ENCODE measurements at regions not wholly inside any gene's neighbourhood (a gene's known extent, or its start where the extent isn't known, plus 50 kb on each side); places are given as distances from the start of the nearest gene placed in this dataset.

DNA sequence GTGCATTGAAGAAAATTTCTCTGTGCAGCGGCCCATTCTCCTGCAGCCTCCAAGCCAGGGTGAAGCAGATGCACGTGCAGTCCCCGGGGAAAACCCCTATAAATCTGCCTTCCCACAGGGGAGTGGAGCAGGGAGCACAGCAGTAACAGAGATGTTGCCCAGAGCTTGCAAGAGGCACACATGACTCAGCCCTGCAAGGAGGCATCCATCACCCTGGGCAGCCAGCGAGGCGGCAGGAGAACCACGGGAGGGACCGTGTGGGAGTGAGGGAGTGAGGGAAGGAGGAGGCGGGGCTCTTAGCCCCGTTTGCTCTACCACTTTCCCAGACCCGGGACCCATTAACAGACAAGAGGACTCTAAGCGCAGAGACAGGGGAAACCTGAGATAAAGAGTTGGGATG lies 96.2 kb upstream of the ARAP3 start:
- DNase-seq (ENCODE audit: low read depth in 2 of 2) = peak; percentile 28

DNA sequence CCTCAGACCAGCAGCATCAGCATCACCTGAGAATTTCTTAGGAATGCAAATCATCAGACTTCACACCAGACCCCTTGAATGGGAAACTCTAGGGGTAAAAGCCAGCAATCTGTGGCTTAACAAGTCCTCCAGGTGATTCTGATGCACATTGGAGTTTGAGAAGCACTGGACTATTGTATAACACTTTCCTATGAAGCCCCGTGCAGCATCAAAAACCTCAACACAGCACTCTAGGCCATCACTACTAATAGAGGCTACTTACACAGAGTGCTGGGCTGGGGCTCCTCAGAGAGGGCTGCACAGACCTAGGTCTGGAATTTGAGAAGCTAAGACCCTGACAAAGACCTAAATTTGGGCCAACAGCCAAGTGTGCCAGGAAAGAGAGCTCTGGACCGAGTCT lies 95.7 kb upstream of the ARAP3 start:
- DNase-seq (ENCODE audit: low read depth in 2 of 2) = no peak

DNA sequence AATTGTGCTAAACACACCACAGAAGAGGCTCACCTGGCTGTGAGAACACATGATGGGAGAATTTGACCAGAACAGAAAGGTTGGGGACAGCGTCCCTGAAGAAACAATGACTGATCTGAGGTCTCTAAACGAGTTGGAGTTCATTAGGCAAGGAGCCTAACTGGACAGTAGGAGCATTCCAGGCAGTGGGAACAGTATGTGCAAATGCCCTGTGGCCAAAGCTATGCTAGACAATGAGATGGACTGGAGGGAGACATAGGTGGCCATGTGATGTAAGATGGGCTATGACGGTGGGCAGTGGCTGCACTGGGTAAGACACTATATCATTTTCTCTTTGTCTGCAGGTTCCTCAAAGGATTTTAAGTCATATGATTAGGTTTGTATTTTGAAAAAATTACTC lies 95.1 kb upstream of the ARAP3 start:
- DNase-seq (ENCODE audit: low read depth in 2 of 2) = no peak

DNA sequence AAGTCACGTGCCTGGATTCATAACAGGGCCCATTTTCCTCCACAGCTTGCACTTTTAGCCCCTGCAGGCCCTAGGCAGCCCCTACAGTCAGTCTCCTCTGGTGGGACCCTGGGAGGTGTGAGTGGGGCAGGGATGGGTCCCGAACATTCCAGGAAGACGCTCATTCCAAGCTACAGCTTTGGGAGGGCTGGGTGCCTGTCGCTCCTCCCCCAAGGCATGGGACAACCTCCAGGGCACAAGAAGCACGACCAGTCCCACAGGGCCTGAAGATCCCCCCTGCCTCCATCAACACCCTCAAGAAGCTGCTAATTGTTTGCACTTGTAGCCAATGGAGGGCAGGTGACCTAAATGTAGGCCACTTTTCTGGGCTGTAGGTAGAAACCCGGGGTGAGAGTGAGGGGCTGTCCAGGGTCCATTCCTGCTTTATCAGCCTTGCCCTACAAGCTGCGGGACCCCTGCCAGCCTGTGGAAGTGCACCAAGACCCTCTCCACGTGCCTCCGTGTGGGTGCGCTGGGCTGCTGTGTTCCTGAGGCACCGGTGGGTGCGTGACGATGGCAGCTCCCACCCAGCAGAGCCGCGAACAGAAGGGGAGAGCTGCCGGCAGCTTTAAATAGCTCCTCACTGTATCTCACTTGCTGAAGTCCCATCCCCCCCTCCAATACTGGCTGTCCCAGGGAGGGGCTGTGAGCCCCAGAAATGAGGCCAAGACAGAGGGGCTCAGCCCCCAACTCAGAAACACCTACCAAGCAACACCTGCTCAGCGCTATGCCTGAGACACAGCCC lies 91.9 kb upstream of the ARAP3 start:
- no peak for DNase-seq (ENCODE audit: low read depth in 2 of 2)

DNA sequence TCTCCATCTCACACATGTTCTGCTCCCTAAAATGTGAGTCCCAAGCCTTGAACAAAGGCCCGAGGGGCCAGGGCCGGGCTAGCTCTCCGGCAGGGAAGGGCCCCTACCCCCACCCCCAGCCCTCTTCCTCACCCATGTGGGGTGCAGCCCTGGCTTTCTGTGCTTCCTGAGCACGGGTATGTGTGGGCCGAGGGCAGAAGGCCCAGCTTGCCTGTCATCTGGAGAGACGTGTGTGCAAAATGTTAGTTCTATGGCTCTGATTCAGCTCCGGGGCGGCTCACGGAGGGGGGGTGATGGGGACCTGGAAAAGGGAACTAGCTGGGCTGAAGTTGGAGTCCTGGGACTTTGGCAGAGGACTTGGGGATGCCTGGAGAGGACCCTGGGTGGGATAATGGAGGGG lies 90.3 kb upstream of the ARAP3 start:
- DNase-seq (ENCODE audit: low read depth in 2 of 2) = no peak

DNA sequence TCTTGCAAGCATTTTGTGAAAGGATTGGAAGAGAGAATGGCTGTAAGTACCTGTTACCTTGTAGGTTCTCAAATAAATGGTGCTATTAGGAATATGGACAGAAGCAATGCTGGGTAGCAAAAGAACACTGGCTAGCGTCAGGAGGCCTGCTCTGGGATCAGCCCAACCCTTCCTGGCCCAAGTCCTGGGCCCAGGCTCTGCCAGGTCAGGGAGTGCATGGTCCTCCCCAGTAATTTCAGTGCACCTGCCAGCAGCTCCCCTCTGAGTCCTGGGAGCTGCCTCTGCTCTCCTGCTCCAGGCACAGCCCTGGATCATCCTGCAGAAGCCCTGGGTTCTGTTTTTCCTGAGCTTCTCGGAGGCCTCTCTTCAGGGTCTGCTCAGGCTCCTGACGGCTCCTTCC lies 89.5 kb upstream of the ARAP3 start:
- DNase-seq (ENCODE audit: low read depth in 2 of 2) = no peak

DNA sequence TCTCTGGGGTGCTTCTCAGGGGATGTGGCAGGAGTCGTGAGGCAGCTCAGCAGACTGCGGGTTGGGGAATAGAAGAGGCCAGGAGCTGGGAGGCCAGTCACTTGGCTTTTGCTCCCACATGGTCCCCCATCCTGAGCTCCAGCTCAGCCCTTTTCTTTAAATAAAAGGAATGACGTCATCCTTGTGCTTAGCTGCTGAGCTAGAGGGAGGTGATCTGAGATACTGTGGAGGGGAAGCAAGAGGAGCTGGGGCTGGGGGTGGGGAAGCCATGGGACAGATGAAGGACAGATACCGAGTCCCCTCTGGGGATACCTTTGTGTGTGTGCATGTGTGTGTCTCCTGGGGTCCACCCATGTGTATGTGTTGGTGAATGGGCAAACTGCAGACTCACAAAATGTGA lies 89.0 kb upstream of the ARAP3 start:
- DNase-seq (ENCODE audit: low read depth in 2 of 2) = no peak

DNA sequence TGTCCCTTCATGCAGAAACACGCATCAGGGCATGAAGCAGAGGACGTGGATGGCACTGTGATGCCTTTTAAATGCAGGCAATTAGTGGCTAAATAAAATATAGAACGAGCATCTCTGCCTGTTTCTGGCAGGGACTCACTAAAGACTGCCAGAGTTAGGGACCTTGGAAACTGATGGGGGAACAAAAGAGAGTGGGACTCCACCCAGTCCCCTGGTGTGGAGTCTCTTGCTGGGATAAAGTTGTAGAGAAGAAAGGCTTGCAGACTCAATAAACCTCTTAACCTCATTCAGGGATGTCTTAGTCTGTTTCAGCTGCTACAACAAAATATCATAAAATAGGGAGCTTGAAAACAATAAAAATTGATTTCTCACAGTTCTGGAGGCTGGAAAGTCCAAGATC lies 87.6 kb upstream of the ARAP3 start:
- no peak for DNase-seq (ENCODE audit: low read depth in 2 of 2)

DNA sequence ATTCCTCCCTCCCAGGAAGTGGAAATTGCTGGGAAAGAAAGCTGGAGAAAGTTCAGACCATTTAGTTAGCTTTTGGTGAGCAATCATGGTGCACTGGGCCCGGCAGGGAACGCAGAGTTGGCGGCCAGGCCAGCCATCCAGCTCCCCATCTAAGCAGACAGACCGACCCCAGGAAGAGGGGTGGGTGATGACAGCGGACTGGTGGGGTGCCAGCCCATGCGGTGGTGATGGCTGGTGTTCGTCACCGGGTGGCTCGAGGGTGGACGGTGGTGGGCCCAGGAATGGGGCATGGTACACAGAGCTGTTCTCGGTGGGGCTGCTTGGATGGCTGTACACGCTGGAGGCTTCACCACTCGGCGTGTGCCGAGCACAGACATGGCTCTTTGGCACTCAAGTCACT lies 85.6 kb upstream of the ARAP3 start:
- DNase-seq (ENCODE audit: low read depth in 2 of 2) = no peak

DNA sequence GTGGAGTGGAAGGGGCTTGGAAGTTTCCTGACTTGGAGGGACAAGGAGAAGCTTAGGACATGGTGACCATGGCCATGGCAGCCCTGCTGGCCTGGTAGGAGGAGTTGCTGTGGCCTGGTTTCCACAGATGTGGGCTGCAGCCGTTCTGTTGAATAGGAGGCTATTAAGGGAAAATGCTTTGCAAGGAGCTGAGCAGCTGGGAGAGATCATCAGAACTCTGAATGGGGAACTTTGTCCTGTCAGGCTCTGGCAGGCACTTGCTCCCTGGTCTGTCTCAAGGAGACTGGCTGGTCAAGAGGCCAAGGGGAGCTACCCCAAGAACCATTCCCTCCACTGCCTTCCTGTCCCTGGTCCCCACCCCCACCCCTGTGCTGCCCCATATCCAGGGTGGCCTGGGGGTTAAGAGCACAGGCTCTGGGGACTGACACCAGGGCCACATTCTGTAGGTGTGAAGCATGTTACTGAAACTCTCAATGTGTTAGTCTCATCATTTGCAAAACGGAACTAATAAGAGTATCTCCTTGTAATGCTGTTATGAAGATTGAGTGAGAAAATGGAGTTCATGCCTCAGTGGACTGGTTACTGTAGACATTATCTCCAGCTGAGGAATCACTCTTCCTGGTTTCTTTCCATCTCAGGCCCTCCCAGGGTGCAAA lies 84.0 kb upstream of the ARAP3 start:
- DNase-seq (ENCODE audit: low read depth in 2 of 2) = no peak

DNA sequence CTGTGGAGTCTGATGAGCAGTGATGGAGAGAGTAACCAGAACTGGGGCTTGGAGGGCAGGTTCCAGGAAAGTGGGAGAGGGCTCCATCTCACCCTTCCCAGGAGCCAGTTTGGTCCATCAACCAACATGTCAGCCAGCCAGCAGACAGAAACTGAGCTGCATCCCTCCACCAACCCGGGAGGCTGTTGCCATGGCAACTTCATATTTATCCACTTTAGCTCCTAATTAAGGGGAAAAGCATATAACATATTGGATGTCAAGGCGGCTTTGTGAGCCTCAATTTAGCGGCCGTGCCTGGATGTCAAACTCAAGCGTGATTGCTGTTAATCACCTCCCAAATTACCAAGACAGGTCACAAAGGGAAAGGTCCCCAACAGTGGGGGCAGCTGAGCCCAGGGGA lies 81.5 kb upstream of the ARAP3 start:
- DNase-seq (ENCODE audit: low read depth in 2 of 2) = no peak

DNA sequence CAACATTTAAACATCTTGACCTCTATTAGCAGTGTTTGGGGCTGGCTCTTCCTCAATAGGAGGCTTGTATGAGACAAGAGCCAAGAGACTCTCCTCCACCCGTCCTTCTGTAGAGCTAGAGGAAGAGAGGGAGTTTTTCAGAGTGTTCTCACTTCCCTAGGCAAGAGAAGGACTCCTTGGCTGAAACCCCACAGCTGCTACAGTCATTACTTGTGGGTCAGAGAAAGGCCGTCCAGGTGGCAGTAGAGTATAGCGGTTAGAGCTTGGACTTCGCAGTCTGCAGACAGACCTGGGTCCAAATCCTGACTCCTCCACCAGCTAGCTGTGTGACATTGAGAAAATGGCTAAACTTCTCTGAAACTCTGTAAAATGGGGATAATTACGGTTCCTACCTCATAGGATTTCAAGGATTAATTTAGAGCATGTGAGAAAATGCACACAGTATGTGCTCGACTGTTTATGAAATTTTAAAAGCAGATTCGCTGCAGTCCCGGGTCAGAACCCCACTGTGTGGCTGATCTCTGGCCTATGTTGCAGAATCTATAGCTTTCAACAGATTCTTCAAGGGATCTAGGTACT lies 80.8 kb upstream of the ARAP3 start:
- DNase-seq (ENCODE audit: low read depth in 2 of 2) = no peak

DNA sequence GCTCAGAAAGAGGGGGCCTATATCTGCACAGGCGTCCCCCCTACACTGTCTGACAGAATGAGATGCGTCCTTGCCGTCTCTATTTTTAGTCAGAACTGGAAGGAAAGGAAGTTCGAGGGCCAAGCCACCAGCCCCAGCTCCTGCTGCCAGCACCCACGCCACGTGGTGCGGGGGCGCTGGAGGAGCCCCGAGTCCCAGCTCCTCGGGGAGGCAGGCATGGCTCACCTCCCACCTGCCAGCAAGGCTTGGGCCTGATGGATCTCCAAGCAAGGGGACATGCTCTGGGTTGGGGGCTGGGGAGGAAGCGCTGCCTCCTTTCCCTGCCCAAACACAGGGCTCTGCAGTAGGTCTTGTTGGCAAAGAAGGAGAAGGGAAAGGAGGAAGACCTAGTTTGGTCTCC lies 80.3 kb upstream of the ARAP3 start:
- no peak for DNase-seq (ENCODE audit: low read depth in 2 of 2)

DNA sequence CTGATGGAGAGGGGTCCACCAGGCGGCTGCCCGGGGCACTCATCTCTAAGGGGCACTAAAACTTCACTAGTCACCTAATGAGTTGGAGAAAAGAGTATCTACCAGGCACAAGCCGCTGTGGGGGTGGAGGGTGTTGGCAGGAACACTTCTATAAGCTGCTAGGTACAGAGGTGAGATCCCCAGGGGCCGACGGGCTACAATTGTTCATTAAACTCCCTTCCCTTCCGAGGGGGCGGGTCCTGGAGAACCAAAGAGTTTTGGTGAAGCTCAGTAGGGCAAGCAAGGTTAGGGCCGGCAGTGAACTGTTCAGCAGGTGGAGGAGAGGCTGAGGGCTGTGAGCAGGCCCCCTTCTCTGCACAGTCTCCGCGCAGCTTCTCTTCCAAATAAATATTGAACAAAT lies 78.7 kb upstream of the ARAP3 start:
- DNase-seq (ENCODE audit: low read depth in 2 of 2) = no peak

DNA sequence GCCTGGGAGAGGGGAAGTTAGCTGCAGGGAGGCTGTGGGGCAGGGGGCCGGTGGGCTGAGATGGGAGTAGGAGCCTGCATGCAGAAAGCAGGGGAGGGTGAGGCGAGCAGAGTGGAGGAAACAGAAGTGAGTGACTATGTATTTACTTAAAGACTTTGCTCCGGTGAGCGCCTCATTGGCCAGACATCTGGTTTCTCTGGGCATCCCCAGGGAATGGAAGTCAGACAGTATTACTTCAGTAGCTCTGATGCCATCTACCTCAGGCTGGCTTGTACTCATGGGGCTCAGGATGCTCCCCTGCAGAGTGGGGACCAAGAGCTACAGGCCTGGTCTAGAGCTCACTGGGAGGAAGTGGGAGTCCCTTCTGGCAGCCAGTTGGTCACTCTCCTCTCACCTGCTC lies 78.2 kb upstream of the ARAP3 start:
- DNase-seq (ENCODE audit: low read depth in 2 of 2) = no peak

DNA sequence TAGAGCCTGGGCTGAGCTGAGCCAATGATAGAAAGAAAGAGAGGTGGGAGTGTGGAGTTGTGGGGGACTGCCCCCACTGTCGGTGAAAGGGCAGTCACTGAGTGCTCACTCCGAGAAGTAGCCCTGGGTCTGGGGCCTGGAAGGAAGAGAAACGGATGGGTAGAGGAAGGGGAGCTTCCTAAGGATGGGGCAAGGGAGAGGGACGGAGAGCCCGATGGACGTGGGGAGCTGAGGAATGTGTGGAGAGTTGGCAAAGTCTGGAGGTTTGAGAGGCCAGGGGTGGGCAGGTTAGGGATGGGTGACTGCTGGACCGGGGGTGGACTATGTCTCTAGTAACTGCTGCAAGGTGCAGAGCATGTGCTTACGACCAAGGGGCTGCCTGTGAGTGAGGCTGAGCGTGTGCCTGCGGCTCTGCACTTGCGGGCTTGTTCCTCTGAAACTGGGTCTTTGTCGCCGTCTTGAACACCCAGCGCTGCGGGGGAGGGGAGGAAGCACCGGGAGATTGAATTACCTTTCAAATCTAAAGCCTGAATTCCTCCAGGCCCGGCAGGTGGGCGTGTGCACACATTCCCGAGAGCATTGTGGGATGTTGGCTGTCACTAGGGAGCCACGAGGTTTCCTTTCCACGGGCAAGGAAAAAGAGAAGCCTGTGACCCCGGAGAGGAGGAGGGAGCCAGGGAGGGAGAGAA lies 76.4 kb upstream of the ARAP3 start:
- no peak for DNase-seq (ENCODE audit: low read depth in 2 of 2)

DNA sequence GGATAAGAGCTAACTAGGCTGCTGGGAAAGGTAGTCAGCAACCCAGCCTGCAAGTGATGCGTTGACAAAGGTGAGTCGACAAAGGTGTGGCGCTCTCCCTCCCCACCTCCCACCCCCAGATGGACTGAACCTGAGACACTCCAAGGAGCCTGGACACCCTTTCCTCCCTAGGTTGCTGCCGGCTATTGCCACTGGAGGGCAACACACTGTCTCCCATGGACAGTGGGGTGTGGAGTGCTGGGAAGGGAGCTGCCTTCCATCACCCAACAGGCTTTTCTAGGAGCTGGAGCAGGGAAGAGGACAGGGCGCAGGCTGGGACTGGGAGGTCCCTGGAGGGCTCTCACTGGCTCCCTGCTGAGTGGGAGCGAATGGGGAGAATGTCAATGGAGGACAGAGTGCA lies 75.4 kb upstream of the ARAP3 start:
- DNase-seq (ENCODE audit: low read depth in 2 of 2) = no peak

DNA sequence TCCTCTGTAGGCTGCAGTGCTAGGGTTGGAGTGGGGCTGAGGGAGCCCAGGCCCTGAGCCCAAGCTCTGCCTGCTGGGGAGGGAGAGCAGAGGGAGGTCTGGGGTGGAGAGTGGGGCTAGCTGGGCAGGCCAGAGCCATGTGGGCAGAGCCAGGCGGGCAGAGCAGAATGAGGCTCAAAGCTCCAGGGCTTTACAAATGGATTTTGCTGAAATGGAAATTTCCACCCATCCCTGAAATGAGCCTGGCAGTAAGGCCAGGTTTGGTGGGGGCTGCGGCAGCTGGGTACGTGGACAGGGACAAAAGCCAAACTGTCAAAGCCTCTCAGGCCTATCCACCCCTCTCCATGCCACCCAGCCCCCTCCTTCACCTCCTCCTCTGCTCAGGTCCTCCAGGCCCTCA lies 74.2 kb upstream of the ARAP3 start:
- DNase-seq (ENCODE audit: low read depth in 2 of 2) = no peak

DNA sequence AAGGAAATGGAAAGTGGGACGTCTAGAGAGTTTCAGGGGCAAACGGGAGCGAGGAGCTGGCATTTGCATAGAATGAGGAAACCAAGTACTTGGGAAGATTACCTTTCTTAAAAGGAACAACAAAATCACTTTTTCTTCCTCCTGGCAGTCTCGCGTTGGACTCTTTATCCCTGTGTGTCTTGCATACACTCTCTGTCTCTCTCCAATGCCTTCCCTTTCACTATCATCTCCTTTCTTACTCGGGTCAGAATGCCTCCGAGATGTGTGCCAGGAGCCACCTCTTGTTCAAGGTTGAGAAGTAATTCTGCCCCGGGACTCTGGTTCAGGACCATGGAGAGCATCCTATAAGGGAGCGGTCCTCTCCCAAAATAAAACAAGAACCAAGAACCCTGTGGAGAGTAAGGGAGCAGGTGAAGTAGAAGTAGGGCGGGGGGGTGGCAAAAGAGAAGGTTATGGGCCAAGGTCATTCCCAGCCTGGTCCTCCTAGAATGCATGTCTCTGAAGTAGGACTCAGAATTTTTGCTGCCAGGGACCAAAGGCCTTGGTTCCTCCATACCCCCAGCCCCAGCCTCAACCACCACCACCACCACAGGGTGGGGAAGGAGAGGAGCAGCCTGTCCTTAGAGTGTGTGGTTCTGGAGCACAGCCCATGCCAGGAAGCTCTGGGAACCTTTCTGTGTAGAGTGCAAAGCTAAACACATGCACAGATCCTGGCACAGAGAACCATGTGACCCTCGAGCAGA lies 72.1 kb upstream of the ARAP3 start:
- no peak for DNase-seq (ENCODE audit: low read depth in 2 of 2)

DNA sequence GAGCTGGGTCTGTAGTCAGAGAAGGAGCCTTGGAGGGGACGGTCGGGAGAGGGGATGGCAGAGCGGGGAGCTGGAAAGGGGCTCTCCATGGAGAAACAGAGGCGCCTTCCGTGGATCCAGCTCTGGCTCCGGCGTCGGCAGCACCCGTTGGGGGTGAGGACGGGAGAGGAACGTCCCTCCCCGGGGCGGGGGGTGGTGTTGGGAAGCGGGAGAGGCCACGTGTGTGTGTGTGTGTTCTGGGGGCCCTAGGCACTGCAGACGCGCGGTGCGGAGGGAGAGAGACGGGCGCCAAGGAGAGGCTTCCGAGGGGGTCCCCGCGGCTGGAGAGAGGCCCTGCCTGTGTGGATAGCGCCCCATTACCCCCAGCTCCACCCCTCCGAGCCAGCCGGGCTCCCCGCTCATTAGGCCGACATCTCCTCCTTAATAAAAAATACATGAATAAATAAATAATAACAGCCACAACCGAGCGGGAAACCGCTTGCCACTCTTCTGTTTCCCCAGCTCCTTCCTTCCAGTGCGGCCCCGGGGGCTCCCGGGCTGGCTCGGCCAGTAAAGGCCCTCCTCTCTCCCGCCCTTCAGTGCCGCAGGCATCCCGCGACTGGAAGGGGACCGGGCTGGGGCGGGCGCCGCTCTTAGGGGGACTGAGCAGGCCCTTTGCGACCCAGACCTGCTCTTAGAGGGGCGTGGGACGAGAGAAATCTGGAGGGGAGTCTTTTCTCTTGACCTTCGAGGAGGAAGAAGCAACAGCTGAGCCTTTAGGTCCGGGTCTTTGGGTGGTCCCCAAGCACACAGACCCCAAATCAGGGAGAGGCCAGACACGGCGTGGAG lies 71.3 kb upstream of the ARAP3 start:
- no peak for DNase-seq (ENCODE audit: low read depth in 2 of 2)
